Bronchial epithelial cell (primary cell): ENCODE measurements at regions not wholly inside any gene's neighbourhood (a gene's known extent, or its start where the extent isn't known, plus 50 kb on each side); places are given as distances from the start of the nearest gene placed in this dataset.
A peak's percentile ranks its signal among the peaks of the same experiment; 100 is the strongest.
"Not testable (repeated sequence)": the region's sequence is repeated elsewhere in the genome, so short reads cannot be mapped to it uniquely, and the experiment has no call there.

Source experiments
- DNase-seq: peaks from one replicate; pipeline ENCODE4 v3.0.0-alpha.2; 2010; ENCODE audit warnings: low read depth
- FAIRE-seq: peaks from 2 replicates; lab custom pipeline; 2011; peaks lifted over from hg19 to GRCh38; lab: Jason Lieb, UNC
- H3K27me3 ChIP-seq: 2 replicates; pipeline ENCODE4 v1.5.1; 2011; ENCODE audit warnings: low read length; ENCODE audit not compliant: control insufficient read depth, insufficient read depth
- H3K36me3 ChIP-seq: 2 replicates; pipeline ENCODE4 v1.5.1; 2011; ENCODE audit warnings: low read length; ENCODE audit not compliant: control insufficient read depth, insufficient read depth
- H3K4me3 ChIP-seq: 2 replicates; pipeline ENCODE4 v1.5.1; 2011; ENCODE audit warnings: mild to moderate bottlenecking, low read depth, low read length, control low read depth
- CTCF ChIP-seq: IDR thresholded peaks from 2 replicates; pipeline ENCODE4 v1.5.1; 2011; ENCODE audit warnings: mild to moderate bottlenecking, moderate library complexity, low read length, control low read depth, inconsistent platforms; ENCODE audit not compliant: insufficient read depth, severe bottlenecking

- no peak for TF ChIP-seq CTCF
- DNase-seq (no peak), FAIRE-seq (no peak)
- Histone ChIP-seq H3K4me3 (no peak overlapping the region), H3K36me3 (no peaks in the 10 kb centered on the region), H3K27me3 (no peaks in the 10 kb centered on the region)
These were observed 291.6 kb upstream of the CNTN5 start for GRCh38 chr11:98729118-98729517.

GRCh38 chr11:98732947-98733346 lies 287.8 kb upstream of the CNTN5 start:
- DNase-seq (peak; percentile 1), FAIRE-seq (no peak)
- H3K36me3 ChIP-seq, result no peaks in the 10 kb centered on the region
- H3K4me3 ChIP-seq, result no peak overlapping the region
- H3K27me3 ChIP-seq, result no peaks in the 10 kb centered on the region
- no peak for TF ChIP-seq CTCF

GRCh38 chr11:98733378-98733777 lies 287.4 kb upstream of the CNTN5 start:
- H3K27me3 ChIP-seq, H3K36me3 ChIP-seq, H3K4me3 ChIP-seq, FAIRE-seq: not testable (repeated sequence)
- DNase-seq, result peak; percentile 10

- H3K27me3 ChIP-seq, result no peaks in the 10 kb centered on the region
- no peak overlapping the region for H3K4me3 ChIP-seq
- FAIRE-seq, result no peak
- DNase-seq, result peak; percentile 56
- H3K36me3 ChIP-seq, result no peaks in the 10 kb centered on the region
- no peak for TF ChIP-seq CTCF
These were observed 286.1 kb upstream of the CNTN5 start for GRCh38 chr11:98734686-98735085.

- TF ChIP-seq CTCF, result no peak
- no peak for DNase-seq
- Histone ChIP-seq H3K4me3 (no peak overlapping the region), H3K36me3 (no peaks in the 10 kb centered on the region), H3K27me3 (no peaks in the 10 kb centered on the region)
- FAIRE-seq, result no peak
These were observed 283.9 kb upstream of the CNTN5 start for GRCh38 chr11:98736833-98737232.

GRCh38 chr11:98740321-98740720 lies 280.4 kb upstream of the CNTN5 start:
- no peak for FAIRE-seq

GRCh38 chr11:98763446-98763845 lies 257.3 kb upstream of the CNTN5 start:
- not testable (repeated sequence) for DNase-seq, H3K36me3 ChIP-seq, H3K27me3 ChIP-seq, H3K4me3 ChIP-seq, FAIRE-seq

More at GRCh38 chr11:98740321-98740720, 280.4 kb upstream of the CNTN5 start:
- no peak for DNase-seq
- Histone ChIP-seq H3K4me3 (no peak overlapping the region), H3K27me3 (no peaks in the 10 kb centered on the region), H3K36me3 (no peaks in the 10 kb centered on the region)
- TF ChIP-seq CTCF, result no peak
